Pancreas (tissue), 10 donors: ENCODE measurements at regions not wholly inside any gene's neighbourhood (a gene's known extent, or its start where the extent isn't known, plus 50 kb on each side); places are given as distances from the start of the nearest gene placed in this dataset.

ENCODE experiments used
- ATAC-seq, 4 donors: fragments of 200-7000 bp; cut with Tn5 transposase; one replicate each; pipeline versions ENCODE4 v1.8.0 to v1.9.1; 2020; ENCODE audit warnings: mild to moderate bottlenecking in 4 of 4, moderate library complexity in 4 of 4
- DNase-seq, 6 donors: peaks; one replicate each; pipeline ENCODE4 v3.0.0-alpha.2; 2020
- FAIRE-seq: peaks from 2 replicates; lab custom pipeline; 2012; peaks lifted over from hg19 to GRCh38; lab: Jason Lieb, UNC
- H3K27ac ChIP-seq, 4 donors: fragments of 200-600 bp; sonication (generic); 1 replicate in 3 of 4; 2 replicates in 1 of 4; pipeline versions ENCODE4 v1.5.0 to v1.8.0; 2020
- H3K27me3 ChIP-seq, 4 donors: fragments of 200-600 bp; one replicate each; pipeline ENCODE4 v1.8.0; 2021
- H3K36me3 ChIP-seq, 3 donors: fragments of 200-600 bp; sonication (generic) in 1 of 3; one replicate each; pipeline versions ENCODE4 v1.5.0 to v1.8.0; 2020 to 2021
- H3K4me1 ChIP-seq, 3 donors: fragments of 200-600 bp; one replicate each; pipeline ENCODE4 v1.8.0; 2021
- H3K4me3 ChIP-seq, 4 donors: fragments of 200-600 bp; sonication (generic) in 2 of 4; one replicate each; pipeline versions ENCODE4 v1.5.0 to v1.8.0; 2020 to 2021
- H3K9me3 ChIP-seq, 4 donors: fragments of 200-600 bp; one replicate each; pipeline ENCODE4 v1.8.0; 2021
- CTCF ChIP-seq, 4 donors: fragments of 200-600 bp; sonication (generic) in 3 of 4; IDR thresholded peaks; one replicate each; pipeline versions ENCODE4 v1.5.0 to v1.8.0; 2021; ENCODE audit warnings: antibody characterized with exemption in 4 of 4
- WGBS, 2 donors: extraction: QIAGEN DNeasy Blood & Tissue Kit; methylation state at CpG; one replicate each; pipeline ENCODE4 v1.1.7; 2013; 5-methylcytosine and 5-hydroxymethylcytosine counted together
- intact Hi-C, 3 donors: fragments of 100-400 bp; cut with DNase I; formaldehyde crosslinking; loops; one replicate each; pipeline versions ENCODE4 v1.11.1 to v1.14.2; 2022
- donor health status: healthy with polysubstance abuse.
- donor health status: DM: no; HTN: no; CAD: no; lungs with moderate emphysema.
- donor health status: DM: no; HTN: no; CAD: no.
- donor health status: control.
- donor health status: control.
- donor health status: Bipolar disorder and iron deficiency.
- donor health status: DM: yes; HTN: yes; CAD: no.
- donor health status: DM: no; HTN: no; CAD: no.
- donor health status: DM: no; HTN: no; CAD: no.
- donor health status: DM: yes; HTN: yes; CAD: no.

- no peaks in the 10 kb centered on the region for H3K36me3 ChIP-seq
- FAIRE-seq, result no peak
- no peak for DNase-seq
- no peaks in the 10 kb centered on the region for H3K27me3 ChIP-seq
- H3K27ac ChIP-seq, result no peak overlapping the region
- ATAC-seq, result no peak
- TF ChIP-seq CTCF (IDR thresholded peaks at IDR 0.05), result no peak
- WGBS, 2 donors, result 88 to 92% methylated on average over 2 of the region's 2 CpGs
- no peak overlapping the region for H3K4me3 ChIP-seq
- no peaks in the 10 kb centered on the region for H3K9me3 ChIP-seq
- H3K4me1 ChIP-seq, result no peaks in the 10 kb centered on the region
- intact Hi-C loops, result no loop called here
These were observed 961.9 kb downstream of the DIAPH3 start for GRCh38 chr13:59201841-59202240.

DNA sequence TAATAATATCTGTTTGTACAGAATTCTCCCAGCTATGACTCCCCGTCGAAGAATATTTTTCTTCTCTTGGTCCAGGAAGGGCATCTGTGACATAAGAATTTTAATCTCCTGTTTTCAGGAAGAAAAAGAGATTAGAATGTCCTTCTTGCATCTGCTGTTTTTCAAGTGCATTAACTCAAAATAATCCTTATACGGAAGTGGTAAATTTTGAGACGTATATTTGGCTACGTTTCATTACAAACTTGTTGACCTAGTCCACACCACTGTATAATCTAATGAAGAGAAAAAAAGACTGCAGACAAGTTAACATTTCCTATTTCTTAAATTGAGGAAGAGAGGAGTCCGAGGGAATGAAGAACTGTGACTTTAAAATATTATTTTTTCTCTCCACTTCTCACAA lies 959.9 kb downstream of the DIAPH3 start:
- no peak for FAIRE-seq
- H3K27ac ChIP-seq, result no peak overlapping the region
- no peak for DNase-seq
- no peaks in the 10 kb centered on the region for H3K9me3 ChIP-seq
- no peak for ATAC-seq
- intact Hi-C loops, result no loop called here
- TF ChIP-seq CTCF (IDR thresholded peaks at IDR 0.05), result no peak
- H3K4me1 ChIP-seq, result no peaks in the 10 kb centered on the region
- 71 to 73% methylated on average over 6 of the region's 6 CpGs for WGBS, 2 donors
- no peak overlapping the region for H3K4me3 ChIP-seq
- H3K27me3 ChIP-seq, result no peaks in the 10 kb centered on the region
- H3K36me3 ChIP-seq, result no peaks in the 10 kb centered on the region

- intact Hi-C loops, result no loop called here
- FAIRE-seq (no peak), ATAC-seq (no peak), DNase-seq (no peak)
- Histone ChIP-seq H3K27ac (no peak overlapping the region), H3K4me3 (no peak overlapping the region), H3K27me3 (no peaks in the 10 kb centered on the region), H3K9me3 (no peaks in the 10 kb centered on the region), H3K4me1 (no peaks in the 10 kb centered on the region), H3K36me3 (no peaks in the 10 kb centered on the region)
- 54 to 57% methylated on average over 5 of the region's 5 CpGs for WGBS, 2 donors
- no peak for TF ChIP-seq CTCF (IDR thresholded peaks at IDR 0.05)
These were observed 958.2 kb downstream of the DIAPH3 start for GRCh38 chr13:59205501-59205900.

GRCh38 chr13:59208405-59209195 lies 955.1 kb downstream of the DIAPH3 start:
- no peaks in the 10 kb centered on the region for H3K27me3 ChIP-seq
- no peak overlapping the region for H3K4me3 ChIP-seq
- DNase-seq (no peak), FAIRE-seq (no peak), ATAC-seq (peak in 3 of 4 donors; percentile 53 to 67 (median 66))
- WGBS, 2 donors, result 70 to 79% methylated on average over 6 of the region's 6 CpGs
- H3K4me1 ChIP-seq, result no peaks in the 10 kb centered on the region
- no peak overlapping the region for H3K27ac ChIP-seq
- H3K9me3 ChIP-seq, result no peaks in the 10 kb centered on the region
- no peaks in the 10 kb centered on the region for H3K36me3 ChIP-seq
- intact Hi-C loops, result no loop called here
- TF ChIP-seq CTCF (IDR thresholded peaks at IDR 0.05), result no peak

GRCh38 chr13:59210543-59210942 lies 953.2 kb downstream of the DIAPH3 start:
- H3K27ac ChIP-seq, result no peak overlapping the region
- no peak for DNase-seq
- no peaks in the 10 kb centered on the region for H3K9me3 ChIP-seq
- FAIRE-seq, result no peak
- no peaks in the 10 kb centered on the region for H3K4me1 ChIP-seq
- intact Hi-C loops, result no loop called here
- TF ChIP-seq CTCF (IDR thresholded peaks at IDR 0.05), result no peak
- no peak overlapping the region for H3K4me3 ChIP-seq
- 87 to 92% methylated on average over 1 of the region's 1 CpG for WGBS, 2 donors
- no peaks in the 10 kb centered on the region for H3K27me3 ChIP-seq
- no peak for ATAC-seq
- H3K36me3 ChIP-seq, result no peaks in the 10 kb centered on the region
